SKM-1 (cell line): ENCODE measurements at regions not wholly inside any gene's neighbourhood (a gene's known extent, or its start where the extent isn't known, plus 50 kb on each side); places are given as distances from the start of the nearest gene placed in this dataset.

Source experiments
- DNase-seq: peaks from one replicate; lab custom pipeline; 2025; ENCODE audit not compliant: unreplicated experiment; lab: John Stamatoyannopoulos, UW

DNA sequence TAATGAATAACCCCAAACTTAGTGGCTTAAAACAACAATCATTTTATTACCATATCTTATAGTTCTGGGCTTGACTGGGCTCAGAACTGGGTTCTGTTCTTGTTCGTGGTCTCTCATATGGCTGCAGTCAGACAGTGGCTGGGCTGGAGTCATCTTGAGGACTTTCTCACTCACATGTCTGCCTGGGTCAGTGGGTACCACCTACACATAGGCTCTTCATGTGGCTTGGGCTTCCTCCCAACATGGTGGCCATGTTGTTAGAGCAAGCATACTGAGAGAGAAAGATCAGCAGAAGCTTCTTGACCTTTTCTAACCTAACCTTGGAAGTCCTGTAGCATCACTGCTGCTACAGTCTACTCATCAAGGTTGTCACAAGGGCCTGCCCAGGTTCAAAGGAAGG, 158.6 kb upstream of the SDK2 start:
- DNase-seq: no peak

DNA sequence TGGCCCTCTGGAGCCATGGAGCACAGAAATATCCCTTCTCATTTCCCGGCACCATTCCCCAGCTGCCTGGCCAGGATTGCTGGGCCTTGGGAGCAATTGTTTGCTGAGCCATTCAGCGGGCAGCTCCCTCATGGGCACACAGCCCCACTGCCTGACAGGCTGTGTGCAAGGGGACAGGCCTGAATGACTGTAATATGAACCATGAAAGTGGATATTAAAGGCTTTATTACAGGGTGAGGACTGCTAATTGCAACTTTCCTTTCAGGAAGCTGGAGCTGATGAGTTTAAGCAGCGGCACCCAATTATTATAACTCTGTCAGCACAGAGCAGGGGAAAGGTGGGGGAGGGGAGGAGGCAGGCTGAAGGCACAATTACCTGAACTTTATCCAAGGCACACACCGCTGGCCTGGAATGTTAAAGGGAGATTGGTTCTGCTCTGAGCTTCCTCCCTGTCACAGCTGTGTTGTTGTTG, 159.8 kb upstream of the SDK2 start:
- DNase-seq: no peak

DNA sequence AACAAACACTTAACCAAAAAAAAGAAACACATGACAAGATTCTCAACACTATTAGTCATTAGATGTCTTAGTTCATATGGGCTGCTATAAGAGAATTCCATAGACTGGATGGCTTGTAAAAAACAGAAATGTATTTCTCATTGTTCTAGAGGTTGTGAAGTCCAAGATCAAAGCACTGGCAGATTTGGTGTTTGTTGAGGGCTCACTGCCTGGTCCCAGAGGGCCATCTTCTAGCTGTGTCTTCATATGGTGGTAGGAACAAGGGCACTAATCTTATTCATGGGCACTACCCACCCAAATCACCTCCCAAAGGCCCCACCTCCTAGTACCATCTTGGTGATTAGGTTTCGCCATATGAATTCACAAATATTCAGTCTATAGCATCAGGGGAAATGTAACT, 162.5 kb upstream of the SDK2 start:
- no peak for DNase-seq

DNA sequence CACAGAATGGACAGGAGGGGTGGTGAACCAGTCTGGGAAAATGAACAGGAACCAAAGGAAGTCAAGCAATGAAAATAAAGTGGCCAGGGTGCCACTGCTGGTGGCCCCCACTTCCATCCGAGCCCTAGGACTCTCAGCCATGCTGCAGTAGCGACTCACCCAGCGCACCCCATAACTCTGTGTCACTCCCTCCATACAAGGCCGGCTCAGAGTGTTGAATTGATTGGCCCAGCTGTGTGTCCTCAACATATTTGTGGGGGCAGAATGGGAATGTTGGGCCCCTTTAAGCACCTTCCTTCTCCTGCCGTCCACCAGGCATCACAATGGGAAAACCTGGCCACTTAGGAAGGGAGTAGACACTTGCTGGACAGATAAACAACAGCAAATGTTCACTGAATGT, 169.0 kb upstream of the SDK2 start:
- DNase-seq: no peak

DNA sequence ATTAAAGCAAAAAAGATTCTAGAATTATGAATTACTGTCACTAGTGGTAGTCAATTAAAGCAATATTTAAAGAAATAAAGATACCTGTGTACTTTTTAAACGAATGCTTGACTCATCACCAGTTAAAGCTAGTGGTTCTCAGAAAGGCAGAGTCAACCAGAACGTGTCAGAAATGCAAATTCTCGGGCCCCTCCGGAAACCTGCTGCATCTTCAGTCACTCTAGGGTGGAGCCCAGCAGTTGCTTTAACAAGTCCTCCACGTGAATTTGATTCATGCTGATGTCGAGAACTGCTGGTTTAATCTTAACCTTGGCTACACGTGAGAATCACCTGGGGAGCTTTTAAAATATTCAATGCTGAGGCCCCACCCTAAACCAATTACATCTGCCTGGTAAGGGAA, 169.8 kb upstream of the SDK2 start:
- DNase-seq: no peak

DNA sequence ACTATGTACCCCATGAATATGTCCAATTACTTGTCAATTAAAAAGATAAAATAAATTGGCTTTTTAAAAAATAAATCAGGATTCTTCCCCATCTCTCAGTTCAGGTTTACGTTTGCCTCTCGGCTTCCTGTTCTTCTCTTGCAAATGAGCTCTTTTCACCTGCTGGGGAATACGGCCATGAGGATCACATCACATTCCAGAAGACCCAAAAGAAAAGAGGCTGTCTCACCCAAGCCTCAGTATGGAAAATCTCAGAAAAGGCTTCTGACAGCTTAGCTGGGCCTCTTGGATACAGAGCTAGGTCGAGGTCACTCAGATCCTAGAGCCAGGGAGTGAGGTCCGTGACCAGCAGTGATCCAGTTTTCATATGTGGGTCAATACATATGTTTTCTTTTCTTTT, 171.2 kb upstream of the SDK2 start:
- no peak for DNase-seq

DNA sequence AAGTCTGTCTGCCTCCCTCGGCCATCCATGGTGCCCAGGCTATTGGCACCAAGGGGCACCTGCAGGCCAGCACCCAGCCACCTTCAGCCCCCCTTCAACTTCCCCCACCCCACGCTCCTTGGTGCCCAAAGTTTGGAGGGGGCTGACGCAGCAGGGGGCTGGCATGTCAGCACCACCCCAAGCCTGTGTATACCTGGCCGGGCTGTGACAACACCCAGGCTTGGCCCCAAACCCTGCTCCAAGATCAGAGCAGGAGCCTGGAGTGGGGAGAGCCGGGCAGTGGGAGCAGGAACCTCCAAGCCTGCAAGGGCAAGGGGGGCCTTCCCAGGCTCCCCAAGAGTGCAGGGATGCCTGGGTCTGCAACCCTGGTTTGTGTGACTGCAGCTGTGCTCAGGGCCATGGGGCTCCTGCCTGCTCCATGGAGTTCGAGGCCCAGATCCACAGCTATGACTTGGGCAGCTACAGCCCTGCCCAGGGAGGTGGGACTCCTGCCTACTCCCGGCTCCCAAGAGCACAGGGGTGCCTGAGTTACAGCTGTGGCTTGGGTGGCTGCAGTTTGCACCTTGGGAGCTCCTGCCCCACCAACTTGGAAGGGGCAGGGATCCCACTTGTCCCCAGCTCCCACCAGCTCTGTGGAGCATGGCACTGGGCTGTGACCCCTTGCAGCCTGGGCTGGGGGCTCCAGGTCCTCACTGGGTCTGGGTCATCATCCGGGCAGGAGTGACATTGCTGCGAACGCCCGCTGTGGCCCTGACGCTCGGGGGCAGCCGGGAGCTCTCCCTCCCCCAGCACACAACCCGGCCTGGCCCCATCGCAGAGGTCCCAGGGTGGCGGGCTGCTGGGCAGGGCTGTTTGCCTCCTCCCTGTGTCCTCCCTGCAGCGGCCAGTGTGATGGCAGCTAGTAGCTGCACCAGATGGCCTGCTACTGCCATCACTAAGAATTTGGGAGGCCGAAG, 175.5 kb upstream of the SDK2 start:
- no peak for DNase-seq

DNA sequence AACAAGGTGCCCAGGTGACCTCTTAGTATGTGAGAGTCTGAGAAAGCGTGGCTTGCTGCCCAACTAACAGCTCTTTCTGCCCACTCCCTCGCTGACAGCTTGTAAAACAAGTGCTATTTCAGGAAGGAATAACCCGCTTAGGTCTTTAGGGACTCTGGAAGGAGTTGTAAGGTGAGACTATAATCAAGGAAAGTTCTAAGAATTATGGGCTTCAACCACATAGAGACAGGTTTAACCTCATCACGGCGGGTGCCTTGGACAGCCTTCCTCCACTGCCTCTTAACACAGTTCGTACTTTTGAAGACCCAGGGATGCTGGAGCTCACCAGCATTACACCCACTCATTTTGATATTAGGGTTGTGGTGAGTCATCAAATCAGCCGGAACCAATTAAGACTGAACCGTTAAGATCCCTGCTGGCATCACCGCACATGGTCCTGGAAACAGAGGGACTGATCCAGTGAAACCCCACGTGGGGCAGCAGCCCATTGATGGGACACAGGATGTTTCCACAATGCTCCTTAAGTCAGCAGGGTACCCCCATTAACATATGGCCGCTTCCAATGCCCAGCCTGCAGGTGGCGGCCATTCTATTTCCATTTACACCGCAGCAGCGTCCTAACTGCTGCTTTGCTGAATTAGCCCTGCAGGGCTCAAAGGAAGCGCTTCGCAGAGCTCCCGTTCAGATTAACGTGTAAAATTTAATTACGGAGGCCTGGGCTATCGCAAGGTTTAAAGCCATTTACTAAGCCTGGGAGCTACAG, 176.6 kb upstream of the SDK2 start:
- DNase-seq: no peak

DNA sequence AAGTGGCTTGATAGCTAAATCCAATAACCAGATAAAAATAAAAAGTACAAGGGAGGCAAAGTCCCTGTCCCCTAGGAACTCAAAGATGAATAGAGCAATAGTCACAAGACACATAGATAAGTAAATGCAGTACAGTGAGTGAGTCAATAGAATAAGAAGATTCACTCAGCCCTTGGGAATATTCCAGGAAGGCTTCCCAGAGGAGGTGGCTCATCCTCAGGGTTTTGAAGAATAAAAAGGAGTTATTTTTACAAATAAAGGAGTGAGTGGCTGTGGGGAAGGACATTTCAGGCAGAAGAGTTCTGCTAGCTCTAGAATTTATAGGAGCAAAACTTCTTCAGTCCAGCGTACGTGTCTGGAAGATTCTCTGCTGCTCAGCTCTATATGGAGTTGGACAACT, 177.4 kb upstream of the SDK2 start:
- DNase-seq: no peak

DNA sequence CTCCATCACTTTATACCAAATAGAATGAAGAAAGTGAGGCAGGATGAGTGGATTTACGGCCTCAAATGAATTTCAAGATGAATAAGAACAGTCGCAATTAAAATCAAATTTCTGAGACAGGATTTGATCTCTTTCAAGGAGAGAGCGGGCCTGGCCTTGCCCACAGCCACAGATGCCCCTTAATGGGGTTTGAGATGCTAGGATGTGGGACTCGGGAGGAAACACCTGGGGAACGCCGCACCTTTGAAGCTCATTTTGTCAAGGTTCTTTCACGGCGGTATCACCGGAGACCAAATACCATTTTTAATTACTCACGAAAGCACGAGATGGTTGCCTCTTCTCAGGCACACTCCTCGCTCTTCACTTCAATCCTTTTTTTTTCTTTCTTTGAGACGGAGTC, 178.1 kb upstream of the SDK2 start:
- no peak for DNase-seq

DNA sequence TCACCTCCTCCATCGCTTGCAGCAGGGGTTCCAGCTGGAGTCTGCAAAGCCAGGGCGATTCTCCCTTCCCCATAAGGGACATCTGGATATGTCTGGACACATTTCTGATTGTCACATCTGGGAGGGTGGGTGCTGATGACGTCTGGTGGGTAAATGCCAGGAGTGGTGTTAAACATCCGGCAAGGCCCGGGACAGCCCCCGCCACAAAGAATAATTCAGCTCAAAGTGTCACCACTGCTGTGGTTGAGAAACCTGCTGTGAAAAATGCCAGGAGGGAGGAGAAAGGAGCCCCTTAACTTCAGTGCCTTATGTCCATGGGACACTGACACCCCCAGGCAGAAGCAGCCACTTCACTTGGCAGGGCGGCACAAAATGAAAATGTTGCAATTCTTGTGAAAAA, 179.4 kb upstream of the SDK2 start:
- no peak for DNase-seq

DNA sequence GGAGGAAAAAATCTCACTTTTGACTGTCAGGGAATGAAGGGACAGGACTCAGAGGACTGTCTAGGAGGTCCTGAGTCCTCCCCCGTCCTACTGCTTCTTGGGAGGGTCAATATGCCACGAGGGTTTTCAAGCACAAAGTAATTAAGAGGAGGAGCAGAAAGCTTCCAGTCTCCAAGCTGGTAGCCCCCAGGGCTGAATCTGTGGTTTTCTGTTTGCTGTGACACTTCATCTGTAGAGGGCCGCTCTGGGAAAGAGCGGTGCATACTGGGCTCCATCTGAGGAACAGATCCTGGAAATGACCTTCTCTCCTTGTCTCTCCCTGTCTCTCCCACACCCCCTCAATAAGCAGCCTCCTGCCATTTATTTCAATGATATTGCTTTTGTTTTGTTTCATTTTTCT, 180.1 kb upstream of the SDK2 start:
- no peak for DNase-seq

DNA sequence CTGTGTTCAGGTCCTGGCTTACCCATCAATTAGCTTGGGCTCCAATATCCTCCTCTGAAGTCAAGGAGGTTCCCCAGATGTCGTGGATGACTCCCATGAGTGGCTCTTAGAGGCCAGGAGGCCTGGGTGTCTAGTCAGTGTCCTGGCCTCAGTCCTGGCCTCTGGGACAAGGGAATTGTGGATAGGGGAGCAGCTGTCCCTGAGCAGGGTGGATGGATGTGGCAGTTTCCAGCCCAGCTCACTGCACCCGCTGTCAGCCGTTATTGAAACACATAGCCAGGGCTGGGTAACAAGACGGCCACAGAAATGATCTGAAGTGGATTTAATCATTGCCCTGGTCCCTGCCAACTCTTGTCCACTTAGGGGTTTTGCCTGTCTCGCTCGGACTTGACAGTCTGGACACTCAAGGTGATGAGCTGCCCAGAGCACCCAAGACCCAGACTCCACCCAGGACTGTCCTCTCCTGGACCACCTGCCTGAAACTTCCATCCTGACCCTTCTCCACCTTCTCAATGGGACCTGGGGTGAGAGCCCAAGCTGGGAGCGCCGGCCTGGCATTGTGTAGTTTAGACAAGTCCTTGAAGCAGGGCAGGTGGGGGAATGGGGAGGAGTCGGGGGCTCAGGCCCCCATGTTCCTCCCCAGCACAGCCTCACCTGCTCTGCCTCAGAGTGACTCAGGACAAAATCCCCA, 182.1 kb upstream of the SDK2 start:
- DNase-seq: no peak

DNA sequence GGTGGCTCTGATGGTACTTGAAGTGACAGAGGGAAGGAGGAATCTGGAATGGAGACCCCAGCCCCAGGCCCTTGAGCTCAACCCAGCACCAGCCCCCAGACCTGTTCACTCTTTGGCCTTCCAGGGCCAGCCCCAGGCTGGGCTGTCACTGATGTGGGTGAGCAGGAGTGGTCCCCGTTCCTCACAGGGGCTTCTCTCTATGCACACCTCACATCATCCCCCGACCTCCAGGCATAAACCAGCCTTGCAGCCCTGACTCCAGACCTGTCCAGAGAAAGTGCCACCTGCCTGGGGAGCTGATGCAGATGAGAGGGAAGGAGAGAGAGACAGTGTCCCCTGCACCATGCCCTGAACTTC, 182.6 kb upstream of the SDK2 start:
- DNase-seq: no peak

DNA sequence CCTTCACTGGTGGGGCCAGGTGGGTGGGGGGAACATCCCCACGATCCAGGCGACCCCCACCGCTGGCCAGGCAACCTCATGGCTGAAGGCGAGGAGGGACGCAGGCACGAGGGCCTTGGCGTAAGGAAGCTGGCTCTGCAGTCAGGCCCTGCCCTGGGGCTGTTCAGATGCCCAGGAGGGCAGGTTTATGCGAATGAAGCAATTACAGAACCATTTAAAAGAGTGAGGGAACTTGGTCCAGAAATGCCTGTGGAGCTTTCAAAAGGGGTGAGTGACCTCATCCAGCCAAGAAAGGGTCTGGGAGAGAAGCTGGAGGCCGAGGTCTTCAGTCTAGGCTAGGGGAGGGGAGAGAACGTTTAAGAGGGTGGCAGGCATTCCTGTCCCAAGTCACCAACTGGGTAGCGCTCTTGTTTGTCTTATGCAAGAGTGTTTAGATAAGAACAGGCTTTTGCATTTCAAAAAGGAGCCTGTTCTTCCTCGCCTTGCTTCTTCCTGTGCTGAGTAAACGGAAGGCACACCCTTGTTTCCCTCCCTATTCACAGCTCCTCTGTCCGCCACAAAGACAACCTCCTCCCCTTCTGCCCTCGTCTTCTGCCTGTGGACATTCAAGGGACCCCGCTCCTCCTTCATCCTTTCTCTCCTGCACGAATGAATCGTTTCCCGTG, 183.5 kb upstream of the SDK2 start:
- no peak for DNase-seq

DNA sequence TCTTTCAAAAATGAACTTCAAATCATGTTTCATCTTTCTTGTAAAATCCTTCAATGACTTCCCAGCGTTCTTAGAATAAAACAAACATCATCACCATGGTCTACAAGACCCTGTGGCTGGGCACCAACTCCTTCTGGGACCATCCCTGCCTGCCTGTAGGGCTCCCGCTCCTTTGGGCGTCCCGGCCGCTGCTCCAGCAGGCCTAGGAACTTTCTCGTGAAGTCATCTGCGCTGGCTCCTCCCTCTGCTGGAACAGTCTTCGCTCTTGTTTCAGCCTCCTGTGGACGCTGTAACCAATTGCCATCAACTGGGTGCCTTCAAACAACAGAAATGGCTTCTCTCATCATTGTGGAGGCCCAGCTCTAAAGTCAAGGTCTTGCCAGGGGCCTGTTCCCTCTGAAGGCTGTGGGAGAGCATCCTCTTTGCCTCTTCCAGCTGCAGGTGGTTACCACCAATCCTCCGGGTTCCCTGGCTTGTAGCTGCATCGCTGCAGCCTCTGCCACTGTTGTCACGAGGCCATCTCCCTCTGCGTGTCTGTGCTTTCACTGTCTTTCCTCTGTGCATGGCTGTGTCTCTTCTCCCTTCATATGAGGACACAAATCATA, 185.5 kb upstream of the SDK2 start:
- no peak for DNase-seq

DNA sequence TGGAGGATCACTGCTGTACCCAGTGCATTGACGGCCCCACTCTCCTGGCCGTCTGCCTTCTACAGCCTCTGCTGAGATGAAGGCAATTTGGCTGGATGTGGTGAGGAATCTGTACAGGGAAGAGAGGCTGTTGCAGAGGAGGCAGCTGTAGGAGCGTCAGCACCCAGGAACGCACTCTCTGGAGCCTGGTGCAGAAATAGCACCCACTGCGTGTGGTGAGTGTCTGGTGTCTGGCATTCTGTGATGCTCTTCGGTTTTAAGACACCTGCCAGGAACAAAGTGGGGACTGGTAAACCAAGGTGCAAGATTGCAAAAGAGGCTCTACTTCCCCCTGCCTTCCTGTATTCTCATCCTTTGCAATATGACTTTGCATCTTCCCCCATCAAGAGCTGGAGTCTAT, 187.5 kb upstream of the SDK2 start:
- no peak for DNase-seq

DNA sequence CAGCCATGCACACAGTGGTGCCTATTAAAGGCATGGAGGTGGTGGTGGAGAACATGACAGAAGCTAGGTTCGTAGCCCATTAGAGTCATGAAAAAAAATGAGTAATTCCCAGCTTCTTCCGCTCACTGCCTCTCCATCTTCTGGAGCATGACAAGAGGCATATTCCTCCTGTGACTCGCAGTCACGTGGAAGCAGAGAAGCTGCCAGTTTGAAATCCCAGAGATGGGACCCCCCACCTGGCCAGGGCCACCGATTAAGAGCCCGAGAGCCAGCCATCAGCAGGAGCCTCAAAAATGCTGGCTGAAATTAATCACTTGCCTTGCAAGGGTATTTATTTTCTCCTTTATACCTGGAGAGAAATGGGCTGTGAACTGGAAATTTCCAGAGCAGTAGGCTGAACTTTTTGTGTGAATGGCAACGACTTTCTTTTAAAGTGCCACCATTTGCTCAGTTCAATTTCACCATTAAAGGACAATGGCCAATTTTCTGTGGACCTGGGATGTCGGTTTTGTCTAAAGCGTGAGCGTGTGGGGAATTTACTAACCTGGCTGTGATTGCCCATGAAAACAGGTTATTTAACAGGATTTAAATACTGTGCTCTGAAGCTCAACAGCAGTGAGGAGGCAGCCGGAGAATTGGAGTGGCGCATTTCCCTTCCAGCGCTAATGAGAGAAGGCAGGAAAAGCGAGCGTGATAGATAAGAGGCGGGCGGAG, 189.7 kb upstream of the SDK2 start:
- no peak for DNase-seq

DNA sequence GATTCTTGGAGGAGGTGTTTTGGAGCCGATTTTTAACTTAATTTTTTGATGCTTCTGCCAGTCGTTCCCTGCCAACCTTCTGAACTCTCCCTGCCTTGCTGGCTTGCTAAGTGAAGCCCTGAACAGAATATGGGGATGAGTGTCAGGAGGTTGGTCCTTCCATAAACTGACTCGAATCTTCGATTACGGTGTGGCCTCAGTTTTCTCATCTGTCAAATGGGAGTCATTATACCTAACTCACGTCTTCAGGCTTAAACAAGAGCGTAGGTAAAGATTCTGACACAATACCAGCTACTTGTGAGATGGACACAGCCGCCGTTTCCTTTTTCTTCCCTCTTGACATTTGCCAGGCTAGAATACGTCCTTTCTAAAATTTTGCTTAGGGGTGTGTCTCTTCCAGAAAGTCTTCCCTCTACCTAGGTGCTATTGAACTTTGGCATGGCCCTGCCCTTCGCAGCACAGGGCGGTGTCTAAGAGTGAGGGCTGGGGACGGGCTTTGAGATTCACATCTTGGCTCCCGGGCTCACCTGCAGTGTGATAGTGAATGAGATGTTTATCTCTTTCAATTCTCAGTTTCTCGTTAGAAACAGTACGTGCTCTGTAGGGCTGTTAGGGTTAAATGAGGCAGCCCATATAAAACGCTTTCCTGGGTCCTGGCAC, 190.6 kb upstream of the SDK2 start:
- no peak for DNase-seq

DNA sequence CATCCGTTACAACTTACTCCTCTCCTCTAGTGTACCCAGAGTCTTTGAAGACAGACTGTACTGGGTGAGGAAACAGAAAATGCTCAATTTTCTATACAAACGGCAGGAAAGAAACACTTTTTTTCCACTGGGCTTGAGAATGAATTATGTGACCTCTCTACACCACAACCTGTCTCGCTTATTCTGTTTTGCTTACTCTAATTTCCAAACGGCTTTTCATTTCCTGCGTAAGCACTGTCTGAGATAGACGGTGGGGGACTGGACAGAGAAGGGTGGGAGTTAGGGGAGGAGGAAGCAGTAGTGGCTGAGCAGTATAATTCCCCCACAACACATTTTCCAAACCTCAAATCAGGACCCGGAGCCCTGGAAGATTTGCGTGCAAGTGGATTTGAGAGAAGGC, 191.4 kb upstream of the SDK2 start:
- no peak for DNase-seq
